ENCODE measurements at regions not wholly inside any gene's neighbourhood (a gene's known extent, or its start where the extent isn't known, plus 50 kb on each side); places are given as distances from the start of the nearest gene placed in this dataset.

DNA sequence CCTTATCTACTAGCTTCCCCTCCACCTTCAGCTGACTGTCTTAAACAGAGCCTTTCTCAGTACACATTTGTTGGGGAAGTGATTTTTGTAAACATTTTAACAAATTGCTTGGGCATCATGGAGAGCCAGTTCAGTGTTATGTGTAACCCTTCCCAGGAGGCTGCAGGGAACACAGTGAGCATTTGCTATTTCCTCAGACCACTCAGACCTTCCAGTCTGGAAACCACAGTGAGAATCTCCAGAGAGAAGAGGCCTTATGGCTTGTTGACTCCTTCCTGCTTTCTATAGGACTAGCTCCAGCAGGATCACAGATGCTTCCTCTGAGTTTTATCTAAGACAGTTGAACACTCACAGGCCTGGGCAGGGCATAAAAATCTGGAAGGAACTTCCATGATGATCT, 409.8 kb upstream of the NPVF start:
- POLR2A ChIA-PET, result no interaction called here
- ATAC-seq (no peak), DNase-seq (ENCODE audit: low read depth, low spot score) (no peak)
- intact Hi-C loops (cut with micrococcal nuclease), result no loop called here
- RAD21 ChIA-PET (ENCODE audit: low non-redundant PET in 1 of 2, low total read pairs in 2 of 2, uncharacterized antibody in 2 of 2, unreplicated experiment in 2 of 2), result no interaction called here
- Histone ChIP-seq H3K79me2 (ENCODE audit: insufficient read depth, low read length) (no peaks in the 10 kb centered on the region), H2AFZ (ENCODE audit: low read depth, low read length, poor library complexity, severe bottlenecking) (no peak overlapping the region), H4K20me1 (ENCODE audit: insufficient read depth) (no peaks in the 10 kb centered on the region), H3K4me1 (ENCODE audit: control insufficient read depth in 1 of 2, insufficient read depth in 2 of 2, low read length in 2 of 2) (no peaks in the 10 kb centered on the region), H3K36me3 (ENCODE audit: control insufficient read depth in 1 of 2, insufficient read depth in 2 of 2, low read length in 2 of 2) (no peaks in the 10 kb centered on the region), H3K27ac (ENCODE audit: low read depth, low read length) (no peak overlapping the region), H3K9ac (ENCODE audit: low read length) (no peak overlapping the region), H3K27me3 (ENCODE audit: insufficient read depth, low read length) (peaks cover 3% of the 10 kb centered on the region; the same call in 1 of the 2 replicates), H3K4me3 (replicated peaks in 1 of 2; ENCODE audit: low read depth in 1 of 2, low read length in 2 of 2) (no peak overlapping the region), H3K4me2 (ENCODE audit: low read length) (no peak overlapping the region), H3K9me3 (ENCODE audit: control insufficient read depth in 1 of 2, insufficient read depth in 1 of 2, low read depth in 1 of 2, low read length in 2 of 2) (no peaks in the 10 kb centered on the region), H3K9me2 (ENCODE audit: insufficient read depth) (no peaks in the 10 kb centered on the region)
- no TSS peak for BruUV-seq (replicated peaks)
- CTCF ChIA-PET, result no interaction called here
- TF ChIP-seq JUND (IDR thresholded peaks at IDR 0.05) (no peak), POLR2AphosphoS5 (IDR thresholded peaks at IDR 0.05; ENCODE audit: low read depth, low read length) (no peak), SP1 (IDR thresholded peaks at IDR 0.05; ENCODE audit: low read depth) (no peak), FOSL1 (IDR thresholded peaks at IDR 0.05; ENCODE audit: low read depth) (no peak), SIN3A (IDR thresholded peaks at IDR 0.05; ENCODE audit: low read depth) (no peak), EGR1 (IDR thresholded peaks at IDR 0.05; ENCODE audit: low read depth) (no peak), ZFX (IDR thresholded peaks at IDR 0.05) (no peak), CEBPB (IDR thresholded peaks at IDR 0.05; ENCODE audit: low read depth) (no peak), TCF7L2 (IDR thresholded peaks at IDR 0.05; ENCODE audit: borderline replicate concordance, extremely low read depth, insufficient read depth, insufficient read length) (no peak), POLR2A (IDR thresholded peaks at IDR 0.05; ENCODE audit: borderline replicate concordance, extremely low read depth, insufficient read depth, insufficient read length) (no peak), ZNF274 (IDR thresholded peaks at IDR 0.05; ENCODE audit: low read depth, low read length) (no peak), RAD21 (IDR thresholded peaks at IDR 0.05; ENCODE audit: low read depth) (no peak), SRF (IDR thresholded peaks at IDR 0.05; ENCODE audit: low read depth) (no peak), EZH2phosphoT487 (IDR thresholded peaks at IDR 0.05; ENCODE audit: borderline replicate concordance) (no peak)
- TF ChIP-seq, protein P1, sequence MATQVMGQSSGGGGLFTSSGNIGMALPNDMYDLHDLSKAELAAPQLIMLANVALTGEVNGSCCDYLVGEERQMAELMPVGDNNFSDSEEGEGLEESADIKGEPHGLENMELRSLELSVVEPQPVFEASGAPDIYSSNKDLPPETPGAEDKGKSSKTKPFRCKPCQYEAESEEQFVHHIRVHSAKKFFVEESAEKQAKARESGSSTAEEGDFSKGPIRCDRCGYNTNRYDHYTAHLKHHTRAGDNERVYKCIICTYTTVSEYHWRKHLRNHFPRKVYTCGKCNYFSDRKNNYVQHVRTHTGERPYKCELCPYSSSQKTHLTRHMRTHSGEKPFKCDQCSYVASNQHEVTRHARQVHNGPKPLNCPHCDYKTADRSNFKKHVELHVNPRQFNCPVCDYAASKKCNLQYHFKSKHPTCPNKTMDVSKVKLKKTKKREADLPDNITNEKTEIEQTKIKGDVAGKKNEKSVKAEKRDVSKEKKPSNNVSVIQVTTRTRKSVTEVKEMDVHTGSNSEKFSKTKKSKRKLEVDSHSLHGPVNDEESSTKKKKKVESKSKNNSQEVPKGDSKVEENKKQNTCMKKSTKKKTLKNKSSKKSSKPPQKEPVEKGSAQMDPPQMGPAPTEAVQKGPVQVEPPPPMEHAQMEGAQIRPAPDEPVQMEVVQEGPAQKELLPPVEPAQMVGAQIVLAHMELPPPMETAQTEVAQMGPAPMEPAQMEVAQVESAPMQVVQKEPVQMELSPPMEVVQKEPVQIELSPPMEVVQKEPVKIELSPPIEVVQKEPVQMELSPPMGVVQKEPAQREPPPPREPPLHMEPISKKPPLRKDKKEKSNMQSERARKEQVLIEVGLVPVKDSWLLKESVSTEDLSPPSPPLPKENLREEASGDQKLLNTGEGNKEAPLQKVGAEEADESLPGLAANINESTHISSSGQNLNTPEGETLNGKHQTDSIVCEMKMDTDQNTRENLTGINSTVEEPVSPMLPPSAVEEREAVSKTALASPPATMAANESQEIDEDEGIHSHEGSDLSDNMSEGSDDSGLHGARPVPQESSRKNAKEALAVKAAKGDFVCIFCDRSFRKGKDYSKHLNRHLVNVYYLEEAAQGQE (IDR thresholded peaks at IDR 0.05; ENCODE audit: low read depth), result no peak
- TF ChIP-seq, protein P2, sequence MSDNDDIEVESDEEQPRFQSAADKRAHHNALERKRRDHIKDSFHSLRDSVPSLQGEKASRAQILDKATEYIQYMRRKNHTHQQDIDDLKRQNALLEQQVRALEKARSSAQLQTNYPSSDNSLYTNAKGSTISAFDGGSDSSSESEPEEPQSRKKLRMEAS (IDR thresholded peaks at IDR 0.05), result no peak
- TF ChIP-seq, protein P3, sequence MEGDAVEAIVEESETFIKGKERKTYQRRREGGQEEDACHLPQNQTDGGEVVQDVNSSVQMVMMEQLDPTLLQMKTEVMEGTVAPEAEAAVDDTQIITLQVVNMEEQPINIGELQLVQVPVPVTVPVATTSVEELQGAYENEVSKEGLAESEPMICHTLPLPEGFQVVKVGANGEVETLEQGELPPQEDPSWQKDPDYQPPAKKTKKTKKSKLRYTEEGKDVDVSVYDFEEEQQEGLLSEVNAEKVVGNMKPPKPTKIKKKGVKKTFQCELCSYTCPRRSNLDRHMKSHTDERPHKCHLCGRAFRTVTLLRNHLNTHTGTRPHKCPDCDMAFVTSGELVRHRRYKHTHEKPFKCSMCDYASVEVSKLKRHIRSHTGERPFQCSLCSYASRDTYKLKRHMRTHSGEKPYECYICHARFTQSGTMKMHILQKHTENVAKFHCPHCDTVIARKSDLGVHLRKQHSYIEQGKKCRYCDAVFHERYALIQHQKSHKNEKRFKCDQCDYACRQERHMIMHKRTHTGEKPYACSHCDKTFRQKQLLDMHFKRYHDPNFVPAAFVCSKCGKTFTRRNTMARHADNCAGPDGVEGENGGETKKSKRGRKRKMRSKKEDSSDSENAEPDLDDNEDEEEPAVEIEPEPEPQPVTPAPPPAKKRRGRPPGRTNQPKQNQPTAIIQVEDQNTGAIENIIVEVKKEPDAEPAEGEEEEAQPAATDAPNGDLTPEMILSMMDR (IDR thresholded peaks at IDR 0.05 in 2 of 3, conservative IDR thresholded peaks at IDR 0.05 in 1 of 3; ENCODE audit: borderline replicate concordance in 1 of 3, insufficient read depth in 1 of 3, low read depth in 2 of 3, low read length in 2 of 3), result no peak
- TF ChIP-seq, protein P4, sequence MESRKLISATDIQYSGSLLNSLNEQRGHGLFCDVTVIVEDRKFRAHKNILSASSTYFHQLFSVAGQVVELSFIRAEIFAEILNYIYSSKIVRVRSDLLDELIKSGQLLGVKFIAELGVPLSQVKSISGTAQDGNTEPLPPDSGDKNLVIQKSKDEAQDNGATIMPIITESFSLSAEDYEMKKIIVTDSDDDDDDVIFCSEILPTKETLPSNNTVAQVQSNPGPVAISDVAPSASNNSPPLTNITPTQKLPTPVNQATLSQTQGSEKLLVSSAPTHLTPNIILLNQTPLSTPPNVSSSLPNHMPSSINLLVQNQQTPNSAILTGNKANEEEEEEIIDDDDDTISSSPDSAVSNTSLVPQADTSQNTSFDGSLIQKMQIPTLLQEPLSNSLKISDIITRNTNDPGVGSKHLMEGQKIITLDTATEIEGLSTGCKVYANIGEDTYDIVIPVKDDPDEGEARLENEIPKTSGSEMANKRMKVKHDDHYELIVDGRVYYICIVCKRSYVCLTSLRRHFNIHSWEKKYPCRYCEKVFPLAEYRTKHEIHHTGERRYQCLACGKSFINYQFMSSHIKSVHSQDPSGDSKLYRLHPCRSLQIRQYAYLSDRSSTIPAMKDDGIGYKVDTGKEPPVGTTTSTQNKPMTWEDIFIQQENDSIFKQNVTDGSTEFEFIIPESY (IDR thresholded peaks at IDR 0.05; ENCODE audit: extremely low read depth, insufficient replicate concordance, low read length), result no peak

Measured in HCT116 (cell line).